ENCODE measurements at regions not wholly inside any gene's neighbourhood (a gene's known extent, or its start where the extent isn't known, plus 50 kb on each side); places are given as distances from the start of the nearest gene placed in this dataset.

GRCh38 chr16:16945207-16945606 is 525.6 kb downstream of the XYLT1 start:
- Mint-ChIP-seq H3K4me3 (ENCODE audit: unreplicated experiment) (no peak overlapping the region), H3K27ac (ENCODE audit: unreplicated experiment) (no peak overlapping the region), H3K9me3 (ENCODE audit: unreplicated experiment) (peaks cover 10% of the 10 kb centered on the region), H3K4me1 (ENCODE audit: low read depth, unreplicated experiment) (no peaks in the 10 kb centered on the region), H3K27me3 (ENCODE audit: low read depth, unreplicated experiment) (no peaks in the 10 kb centered on the region), H3K36me3 (ENCODE audit: low read depth, unreplicated experiment) (no peaks in the 10 kb centered on the region)
- no peak for DNase-seq (ENCODE audit: low read depth)
- Histone ChIP-seq H2AFZ (ENCODE audit: low read depth, low read length) (no peak overlapping the region), H3K27me3 (ENCODE audit: insufficient read depth, low read length) (no peaks in the 10 kb centered on the region), H3K36me3 (ENCODE audit: insufficient read depth, low read length) (no peaks in the 10 kb centered on the region), H3K4me3 (ENCODE audit: insufficient read depth, low read depth, low read length) (no peak overlapping the region), H3K9ac (ENCODE audit: low read length) (no peak overlapping the region), H3K79me2 (ENCODE audit: insufficient read depth, low read length) (no peaks in the 10 kb centered on the region), H3K4me1 (ENCODE audit: insufficient read depth, low read length) (no peaks in the 10 kb centered on the region), H3K9me3 (ENCODE audit: insufficient read depth, low read depth, low read length) (no peaks in the 10 kb centered on the region), H4K20me1 (ENCODE audit: insufficient read depth, low read length) (no peaks in the 10 kb centered on the region), H3K27ac (ENCODE audit: low read depth, low read length) (no peak overlapping the region), H3K4me2 (ENCODE audit: low read length) (no peak overlapping the region)
- TF ChIP-seq EZH2 (IDR thresholded peaks at IDR 0.05; ENCODE audit: insufficient read depth, low read length) (no peak), CTCF (IDR thresholded peaks at IDR 0.05; ENCODE audit: insufficient read depth, low read depth, low read length) (no peak)
- no peak for FAIRE-seq

GRCh38 chr16:16956376-16956775 is 514.4 kb downstream of the XYLT1 start:
- H3K4me1 Mint-ChIP-seq (ENCODE audit: low read depth, unreplicated experiment) = no peaks in the 10 kb centered on the region
- H3K36me3 Mint-ChIP-seq (ENCODE audit: low read depth, unreplicated experiment) = no peaks in the 10 kb centered on the region
- no peaks in the 10 kb centered on the region for H3K36me3 ChIP-seq (ENCODE audit: insufficient read depth, low read length)
- H3K27ac Mint-ChIP-seq (ENCODE audit: unreplicated experiment) = no peak overlapping the region
- peaks cover 4% of the 10 kb centered on the region for H3K9me3 ChIP-seq (ENCODE audit: insufficient read depth, low read depth, low read length)
- H3K4me1 ChIP-seq (ENCODE audit: insufficient read depth, low read length) = no peaks in the 10 kb centered on the region
- H3K4me3 ChIP-seq (ENCODE audit: insufficient read depth, low read depth, low read length) = no peak overlapping the region
- no peaks in the 10 kb centered on the region for H4K20me1 ChIP-seq (ENCODE audit: insufficient read depth, low read length)
- H3K9ac ChIP-seq (ENCODE audit: low read length) = no peak overlapping the region
- no peak for FAIRE-seq
- no peaks in the 10 kb centered on the region for H3K79me2 ChIP-seq (ENCODE audit: insufficient read depth, low read length)
- no peaks in the 10 kb centered on the region for H3K9me3 Mint-ChIP-seq (ENCODE audit: unreplicated experiment)
- H2AFZ ChIP-seq (ENCODE audit: low read depth, low read length) = no peak overlapping the region
- no peak overlapping the region for H3K4me2 ChIP-seq (ENCODE audit: low read length)
- TF ChIP-seq EZH2 (IDR thresholded peaks at IDR 0.05; ENCODE audit: insufficient read depth, low read length) (no peak), CTCF (IDR thresholded peaks at IDR 0.05; ENCODE audit: insufficient read depth, low read depth, low read length) (no peak)
- H3K27me3 Mint-ChIP-seq (ENCODE audit: low read depth, unreplicated experiment) = peaks cover 4% of the 10 kb centered on the region
- H3K27ac ChIP-seq (ENCODE audit: low read depth, low read length) = no peak overlapping the region
- H3K27me3 ChIP-seq (ENCODE audit: insufficient read depth, low read length) = no peaks in the 10 kb centered on the region
- DNase-seq (ENCODE audit: low read depth) = no peak
- H3K4me3 Mint-ChIP-seq (ENCODE audit: unreplicated experiment) = no peak overlapping the region

GRCh38 chr16:16960785-16961184 is 510.0 kb downstream of the XYLT1 start:
- Histone ChIP-seq H3K4me1 (ENCODE audit: insufficient read depth, low read length) (no peaks in the 10 kb centered on the region), H3K27me3 (ENCODE audit: insufficient read depth, low read length) (no peaks in the 10 kb centered on the region), H3K9ac (ENCODE audit: low read length) (no peak overlapping the region), H2AFZ (ENCODE audit: low read depth, low read length) (no peak overlapping the region), H4K20me1 (ENCODE audit: insufficient read depth, low read length) (no peaks in the 10 kb centered on the region), H3K79me2 (ENCODE audit: insufficient read depth, low read length) (no peaks in the 10 kb centered on the region), H3K4me3 (ENCODE audit: insufficient read depth, low read depth, low read length) (no peak overlapping the region), H3K36me3 (ENCODE audit: insufficient read depth, low read length) (no peaks in the 10 kb centered on the region), H3K4me2 (ENCODE audit: low read length) (no peak overlapping the region), H3K9me3 (ENCODE audit: insufficient read depth, low read depth, low read length) (no peaks in the 10 kb centered on the region), H3K27ac (ENCODE audit: low read depth, low read length) (no peak overlapping the region)
- Mint-ChIP-seq H3K4me1 (ENCODE audit: low read depth, unreplicated experiment) (no peaks in the 10 kb centered on the region), H3K9me3 (ENCODE audit: unreplicated experiment) (no peaks in the 10 kb centered on the region), H3K36me3 (ENCODE audit: low read depth, unreplicated experiment) (no peaks in the 10 kb centered on the region), H3K27ac (ENCODE audit: unreplicated experiment) (no peak overlapping the region), H3K4me3 (ENCODE audit: unreplicated experiment) (no peak overlapping the region), H3K27me3 (ENCODE audit: low read depth, unreplicated experiment) (no peaks in the 10 kb centered on the region)
- DNase-seq (ENCODE audit: low read depth) (no peak), FAIRE-seq (no peak)
- TF ChIP-seq EZH2 (IDR thresholded peaks at IDR 0.05; ENCODE audit: insufficient read depth, low read length) (no peak), CTCF (IDR thresholded peaks at IDR 0.05; ENCODE audit: insufficient read depth, low read depth, low read length) (no peak)

Measured in astrocyte (in vitro differentiated cells and primary cell).